Osteoblast (primary cell): ENCODE measurements at regions not wholly inside any gene's neighbourhood (a gene's known extent, or its start where the extent isn't known, plus 50 kb on each side); places are given as distances from the start of the nearest gene placed in this dataset.

ENCODE experiments used
- DNase-seq: peaks from one replicate; pipeline ENCODE4 v3.0.0; 2011; ENCODE audit warnings: low spot score, mixed read lengths; ENCODE audit not compliant: insufficient read length; ENCODE audit errors: missing footprints
- H2AFZ ChIP-seq: 2 replicates; pipeline ENCODE4 v1.6.0; 2011; ENCODE audit warnings: mild to moderate bottlenecking, low read length
- H3K27ac ChIP-seq: 2 replicates; pipeline ENCODE4 v1.5.1; 2011; ENCODE audit warnings: mild to moderate bottlenecking, low read depth, low read length, moderate library complexity
- H3K27me3 ChIP-seq: 2 replicates; pipeline ENCODE4 v1.6.0; 2012; ENCODE audit warnings: mild to moderate bottlenecking, control low read depth, inconsistent platforms, low read length, moderate library complexity; ENCODE audit not compliant: insufficient read depth
- H3K36me3 ChIP-seq: 2 replicates; pipeline ENCODE4 v1.5.1; 2011; ENCODE audit warnings: mild to moderate bottlenecking, low read length, control low read depth, moderate library complexity; ENCODE audit not compliant: insufficient read depth
- H3K4me1 ChIP-seq: 2 replicates; pipeline ENCODE4 v1.5.1; 2011; ENCODE audit warnings: mild to moderate bottlenecking, low read length, control low read depth, moderate library complexity; ENCODE audit not compliant: insufficient read depth
- H3K4me2 ChIP-seq: 2 replicates; pipeline ENCODE4 v1.6.0; 2011; ENCODE audit warnings: mild to moderate bottlenecking, low read length; ENCODE audit not compliant: insufficient read depth
- H3K4me3 ChIP-seq: fragments of 200-600 bp; sonication (generic); 3 replicates; pipeline ENCODE4 v1.5.1; 2012; ENCODE audit warnings: mild to moderate bottlenecking, low read length, inconsistent platforms; ENCODE audit not compliant: insufficient read depth
- H3K79me2 ChIP-seq: 2 replicates; pipeline ENCODE4 v1.6.0; 2012; ENCODE audit warnings: mild to moderate bottlenecking, low read length, control low read depth, inconsistent platforms; ENCODE audit not compliant: insufficient read depth
- H3K9me3 ChIP-seq: 2 replicates; pipeline ENCODE4 v1.5.1; 2011; ENCODE audit warnings: low read depth, low read length, control low read depth
- H4K20me1 ChIP-seq: 2 replicates; pipeline ENCODE4 v1.6.0; 2012; ENCODE audit warnings: mild to moderate bottlenecking, low read length, control low read depth; ENCODE audit not compliant: insufficient read depth
- CTCF ChIP-seq: IDR thresholded peaks from 2 replicates; pipeline ENCODE4 v1.5.1; 2011; ENCODE audit warnings: mild to moderate bottlenecking, low read depth, low read length, moderate library complexity; ENCODE audit errors: extremely low read depth

- Histone ChIP-seq H3K27ac (no peak overlapping the region), H3K27me3 (no peaks in the 10 kb centered on the region), H3K4me2 (no peak overlapping the region), H2AFZ (no peak overlapping the region), H3K9me3 (no peaks in the 10 kb centered on the region), H4K20me1 (no peaks in the 10 kb centered on the region), H3K79me2 (no peaks in the 10 kb centered on the region), H3K4me1 (no peaks in the 10 kb centered on the region), H3K36me3 (no peaks in the 10 kb centered on the region), H3K4me3 (no peak overlapping the region)
- no peak for DNase-seq
- no peak for TF ChIP-seq CTCF
Observed at GRCh38 chrX:20394451-20394850, 127.7 kb upstream of the RPS6KA3 start.

- Histone ChIP-seq H3K79me2 (no peaks in the 10 kb centered on the region), H3K36me3 (no peaks in the 10 kb centered on the region), H3K27ac (no peak overlapping the region), H3K9me3 (no peaks in the 10 kb centered on the region), H4K20me1 (no peaks in the 10 kb centered on the region), H3K4me1 (no peaks in the 10 kb centered on the region), H2AFZ (no peak overlapping the region), H3K4me3 (no peak overlapping the region), H3K4me2 (no peak overlapping the region), H3K27me3 (no peaks in the 10 kb centered on the region)
- DNase-seq = no peak
- TF ChIP-seq CTCF = no peak
Observed at GRCh38 chrX:20393944-20394343, 127.2 kb upstream of the RPS6KA3 start.

GRCh38 chrX:20388594-20388993 lies 121.9 kb upstream of the RPS6KA3 start:
- Histone ChIP-seq H4K20me1 (no peaks in the 10 kb centered on the region), H3K4me2 (no peak overlapping the region), H3K36me3 (no peaks in the 10 kb centered on the region), H2AFZ (no peak overlapping the region), H3K27me3 (no peaks in the 10 kb centered on the region), H3K27ac (no peak overlapping the region), H3K9me3 (no peaks in the 10 kb centered on the region), H3K4me3 (no peak overlapping the region), H3K79me2 (no peaks in the 10 kb centered on the region), H3K4me1 (no peaks in the 10 kb centered on the region)
- DNase-seq = peak; percentile 58
- TF ChIP-seq CTCF = no peak

GRCh38 chrX:20383477-20383876 lies 116.8 kb upstream of the RPS6KA3 start:
- Histone ChIP-seq H3K4me3 (no peak overlapping the region), H3K79me2 (no peaks in the 10 kb centered on the region), H3K4me2 (no peak overlapping the region), H3K27ac (no peak overlapping the region), H2AFZ (no peak overlapping the region), H3K9me3 (no peaks in the 10 kb centered on the region), H3K36me3 (no peaks in the 10 kb centered on the region), H3K4me1 (no peaks in the 10 kb centered on the region), H3K27me3 (no peaks in the 10 kb centered on the region), H4K20me1 (no peaks in the 10 kb centered on the region)
- no peak for TF ChIP-seq CTCF
- no peak for DNase-seq
